Esophagus squamous epithelium (tissue), 4 donors: ENCODE measurements at regions not wholly inside any gene's neighbourhood (a gene's known extent, or its start where the extent isn't known, plus 50 kb on each side); places are given as distances from the start of the nearest gene placed in this dataset.

Experiments used
- CTCF ChIP-seq, 6 experiments: fragments of 450-650 bp in 4 of 6; fragments of 200-600 bp in 2 of 6; sonication (generic) in 2 of 6; IDR thresholded peaks; one replicate each; pipeline ENCODE4 v1.5.1; 2016 to 2019; ENCODE audit warnings: antibody characterized with exemption in 6 of 6, mild to moderate bottlenecking in 4 of 6, moderate library complexity in 4 of 6
- POLR2A ChIP-seq, 4 donors: fragments of 450-650 bp; IDR thresholded peaks; one replicate each; pipeline ENCODE4 v1.6.1; 2017; ENCODE audit warnings: antibody characterized with exemption in 4 of 4, mild to moderate bottlenecking in 4 of 4, moderate library complexity in 3 of 4

GRCh38 chr7:51680594-51681399 lies 364.2 kb upstream of the COBL start:
- no peak for TF ChIP-seq CTCF (IDR thresholded peaks at IDR 0.05)
- TF ChIP-seq POLR2A (IDR thresholded peaks at IDR 0.05): no peak
